Astrocyte (in vitro differentiated cells and primary cell): ENCODE measurements at regions not wholly inside any gene's neighbourhood (a gene's known extent, or its start where the extent isn't known, plus 50 kb on each side); places are given as distances from the start of the nearest gene placed in this dataset.

Source experiments
- DNase-seq: peaks from one replicate; pipeline ENCODE4 v3.0.0-alpha.2; 2010; ENCODE audit warnings: low read depth
- FAIRE-seq: peaks from 2 replicates; lab custom pipeline; 2011; peaks lifted over from hg19 to GRCh38; lab: Jason Lieb, UNC
- H2AFZ ChIP-seq: 2 replicates; pipeline ENCODE4 v1.6.0; 2012; ENCODE audit warnings: low read depth, low read length, inconsistent platforms
- H3K27ac ChIP-seq: 2 replicates; pipeline ENCODE4 v1.5.1; 2011; ENCODE audit warnings: low read depth, low read length, inconsistent platforms
- H3K27me3 ChIP-seq: 2 replicates; pipeline ENCODE4 v1.6.0; 2011; ENCODE audit warnings: low read length, inconsistent platforms; ENCODE audit not compliant: insufficient read depth
- H3K36me3 ChIP-seq: 2 replicates; pipeline ENCODE4 v1.5.1; 2011; ENCODE audit warnings: low read length, inconsistent platforms; ENCODE audit not compliant: insufficient read depth
- H3K4me1 ChIP-seq: 2 replicates; pipeline ENCODE4 v1.5.1; 2011; ENCODE audit warnings: low read length, inconsistent platforms; ENCODE audit not compliant: insufficient read depth
- H3K4me2 ChIP-seq: 2 replicates; pipeline ENCODE4 v1.6.0; 2012; ENCODE audit warnings: low read length, inconsistent platforms
- H3K4me3 ChIP-seq: 2 replicates; pipeline ENCODE4 v1.5.1; 2011; ENCODE audit warnings: low read depth, mild to moderate bottlenecking, low read length, inconsistent platforms; ENCODE audit not compliant: insufficient read depth
- H3K79me2 ChIP-seq: 2 replicates; pipeline ENCODE4 v1.6.0; 2012; ENCODE audit warnings: mild to moderate bottlenecking, low read length, inconsistent platforms; ENCODE audit not compliant: insufficient read depth
- H3K9ac ChIP-seq: 2 replicates; pipeline ENCODE4 v1.6.0; 2012; ENCODE audit warnings: mild to moderate bottlenecking, low read length, inconsistent platforms
- H3K9me3 ChIP-seq: 2 replicates; pipeline ENCODE4 v1.5.1; 2012; ENCODE audit warnings: low read depth, mild to moderate bottlenecking, low read length, inconsistent platforms; ENCODE audit not compliant: insufficient read depth
- H4K20me1 ChIP-seq: 2 replicates; pipeline ENCODE4 v1.6.0; 2012; ENCODE audit warnings: low read length, inconsistent platforms; ENCODE audit not compliant: insufficient read depth
- H3K27ac Mint-ChIP-seq: one replicate; pipeline ENCODE4 v1.8.0; 2021; ENCODE audit warnings: mild to moderate bottlenecking, mixed read lengths; ENCODE audit not compliant: unreplicated experiment
- H3K27me3 Mint-ChIP-seq: one replicate; pipeline ENCODE4 v1.8.0; 2021; ENCODE audit warnings: low read depth, mixed read lengths; ENCODE audit not compliant: unreplicated experiment
- H3K36me3 Mint-ChIP-seq: one replicate; pipeline ENCODE4 v1.8.0; 2021; ENCODE audit warnings: low read depth, mixed read lengths; ENCODE audit not compliant: unreplicated experiment
- H3K4me1 Mint-ChIP-seq: one replicate; pipeline ENCODE4 v1.8.0; 2021; ENCODE audit warnings: low read depth, mixed read lengths; ENCODE audit not compliant: unreplicated experiment
- H3K4me3 Mint-ChIP-seq: one replicate; pipeline ENCODE4 v1.8.0; 2021; ENCODE audit warnings: mild to moderate bottlenecking, moderate library complexity, mixed read lengths; ENCODE audit not compliant: unreplicated experiment
- H3K9me3 Mint-ChIP-seq: one replicate; pipeline ENCODE4 v1.8.0; 2021; ENCODE audit warnings: mild to moderate bottlenecking, mixed read lengths; ENCODE audit not compliant: unreplicated experiment
- CTCF ChIP-seq: IDR thresholded peaks from 2 replicates; pipeline ENCODE4 v1.5.1; 2011; ENCODE audit warnings: low read depth, mild to moderate bottlenecking, inconsistent platforms, low read length, moderate library complexity; ENCODE audit not compliant: insufficient read depth
- EZH2 ChIP-seq: IDR thresholded peaks from 2 replicates; pipeline ENCODE4 v1.6.1; 2012; ENCODE audit warnings: mild to moderate bottlenecking, low read length, inconsistent platforms; ENCODE audit not compliant: insufficient read depth

GRCh38 chr1:82446236-82446635 is 645.5 kb downstream of the ADGRL2 start:
- no peak for FAIRE-seq
- H3K36me3 ChIP-seq = no peaks in the 10 kb centered on the region
- Mint-ChIP-seq H3K36me3 (no peaks in the 10 kb centered on the region), H3K9me3 (no peaks in the 10 kb centered on the region), H3K4me3 (no peak overlapping the region), H3K4me1 (peaks cover 10% of the 10 kb centered on the region), H3K27me3 (no peaks in the 10 kb centered on the region), H3K27ac (no peak overlapping the region)
- H3K9ac ChIP-seq = no peak overlapping the region
- no peak overlapping the region for H3K4me3 ChIP-seq
- no peak overlapping the region for H3K27ac ChIP-seq
- no peaks in the 10 kb centered on the region for H4K20me1 ChIP-seq
- no peak overlapping the region for H3K4me2 ChIP-seq
- H3K9me3 ChIP-seq = no peaks in the 10 kb centered on the region
- DNase-seq = peak; percentile 25
- H3K27me3 ChIP-seq = no peaks in the 10 kb centered on the region
- H3K4me1 ChIP-seq = no peaks in the 10 kb centered on the region
- no peaks in the 10 kb centered on the region for H3K79me2 ChIP-seq
- no peak for TF ChIP-seq CTCF
- no peak for TF ChIP-seq EZH2
- H2AFZ ChIP-seq = no peak overlapping the region

- H3K4me1 Mint-ChIP-seq = peaks cover 10% of the 10 kb centered on the region
- H3K27ac Mint-ChIP-seq = no peak overlapping the region
- H3K36me3 ChIP-seq = no peaks in the 10 kb centered on the region
- no peak overlapping the region for H3K4me2 ChIP-seq
- H3K27ac ChIP-seq = no peak overlapping the region
- no peaks in the 10 kb centered on the region for H3K9me3 ChIP-seq
- H3K4me3 Mint-ChIP-seq = no peak overlapping the region
- H3K36me3 Mint-ChIP-seq = no peaks in the 10 kb centered on the region
- DNase-seq (no peak), FAIRE-seq (no peak)
- H4K20me1 ChIP-seq = no peaks in the 10 kb centered on the region
- no peaks in the 10 kb centered on the region for H3K27me3 ChIP-seq
- no peak overlapping the region for H2AFZ ChIP-seq
- H3K4me3 ChIP-seq = no peak overlapping the region
- H3K27me3 Mint-ChIP-seq = no peaks in the 10 kb centered on the region
- H3K9me3 Mint-ChIP-seq = no peaks in the 10 kb centered on the region
- no peak overlapping the region for H3K9ac ChIP-seq
- no peaks in the 10 kb centered on the region for H3K4me1 ChIP-seq
- no peaks in the 10 kb centered on the region for H3K79me2 ChIP-seq
- no peak for TF ChIP-seq CTCF
- no peak for TF ChIP-seq EZH2
Observed at GRCh38 chr1:82445827-82446226, 645.1 kb downstream of the ADGRL2 start.

- Histone ChIP-seq H3K9ac (no peak overlapping the region), H3K4me3 (no peak overlapping the region), H4K20me1 (no peaks in the 10 kb centered on the region), H3K36me3 (no peaks in the 10 kb centered on the region), H2AFZ (no peak overlapping the region), H3K9me3 (no peaks in the 10 kb centered on the region), H3K4me2 (no peak overlapping the region), H3K27ac (no peak overlapping the region), H3K27me3 (no peaks in the 10 kb centered on the region), H3K4me1 (no peaks in the 10 kb centered on the region), H3K79me2 (no peaks in the 10 kb centered on the region)
- H3K4me1 Mint-ChIP-seq = peaks cover 10% of the 10 kb centered on the region
- DNase-seq (no peak), FAIRE-seq (no peak)
- H3K36me3 Mint-ChIP-seq = no peaks in the 10 kb centered on the region
- no peaks in the 10 kb centered on the region for H3K27me3 Mint-ChIP-seq
- H3K27ac Mint-ChIP-seq = no peak overlapping the region
- no peaks in the 10 kb centered on the region for H3K9me3 Mint-ChIP-seq
- no peak for TF ChIP-seq CTCF
- TF ChIP-seq EZH2 = no peak
- H3K4me3 Mint-ChIP-seq = no peak overlapping the region
Observed at GRCh38 chr1:82445132-82445531, 644.4 kb downstream of the ADGRL2 start.
